NAMALWA (cell line): ENCODE measurements at regions not wholly inside any gene's neighbourhood (a gene's known extent, or its start where the extent isn't known, plus 50 kb on each side); places are given as distances from the start of the nearest gene placed in this dataset.
"Not testable (repeated sequence)": the region's sequence is repeated elsewhere in the genome, so short reads cannot be mapped to it uniquely, and the experiment has no call there.

ENCODE experiments used
- DNase-seq: peaks from one replicate; pipeline ENCODE4 v3.0.0-alpha.2; 2015; ENCODE audit warnings: low spot score

DNA sequence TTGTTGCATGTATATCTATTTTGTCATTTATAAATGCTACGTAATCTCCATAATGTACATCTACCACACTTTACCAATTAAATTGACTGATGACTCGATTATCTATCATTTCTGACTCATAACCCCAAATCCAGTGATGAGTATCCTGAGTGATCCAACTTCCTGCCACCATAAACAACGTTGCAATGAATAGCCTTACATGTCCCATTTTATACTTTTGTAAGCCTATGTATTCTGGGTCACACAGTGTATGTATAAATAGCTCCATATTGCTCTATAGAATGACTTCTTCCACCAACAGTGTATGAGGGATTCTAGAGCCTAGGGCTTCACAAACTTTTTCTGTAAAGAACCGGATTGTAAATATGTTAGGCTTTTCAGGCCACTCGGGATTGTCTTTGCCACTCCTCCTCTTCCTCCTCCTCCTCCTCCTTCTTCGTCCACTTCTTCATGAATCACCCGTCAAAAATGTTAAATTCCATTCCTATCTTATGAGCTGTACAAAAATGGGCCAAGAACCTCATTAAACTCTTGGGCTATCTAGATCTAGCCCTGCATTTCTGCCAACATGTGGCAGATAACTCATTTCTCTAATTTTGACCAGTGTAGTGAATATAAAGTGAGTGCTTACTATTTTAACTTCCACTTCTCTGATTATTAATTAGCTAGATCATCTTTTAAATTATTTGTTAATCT is 672.2 kb upstream of the AMOT start:
- DNase-seq, result no peak

DNA sequence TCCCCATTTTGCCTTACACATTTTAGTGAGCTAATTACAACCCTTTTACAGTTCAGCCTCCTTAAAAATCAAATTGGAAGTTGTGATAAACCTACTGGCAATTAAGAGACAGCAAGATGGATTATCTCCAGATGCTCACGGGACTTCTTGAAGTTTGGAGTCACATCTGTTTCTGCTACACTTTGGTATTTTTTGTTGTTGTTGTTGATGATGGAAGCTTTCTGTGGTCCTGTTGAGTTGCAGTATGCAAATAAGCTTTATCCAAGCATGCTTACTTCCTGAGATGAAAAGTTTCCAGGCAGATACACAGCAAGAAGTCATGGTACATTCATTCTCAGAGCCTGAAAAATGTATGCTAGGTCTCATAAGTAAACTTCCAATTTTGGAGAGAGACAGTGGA is 670.0 kb upstream of the AMOT start:
- DNase-seq, result no peak

DNA sequence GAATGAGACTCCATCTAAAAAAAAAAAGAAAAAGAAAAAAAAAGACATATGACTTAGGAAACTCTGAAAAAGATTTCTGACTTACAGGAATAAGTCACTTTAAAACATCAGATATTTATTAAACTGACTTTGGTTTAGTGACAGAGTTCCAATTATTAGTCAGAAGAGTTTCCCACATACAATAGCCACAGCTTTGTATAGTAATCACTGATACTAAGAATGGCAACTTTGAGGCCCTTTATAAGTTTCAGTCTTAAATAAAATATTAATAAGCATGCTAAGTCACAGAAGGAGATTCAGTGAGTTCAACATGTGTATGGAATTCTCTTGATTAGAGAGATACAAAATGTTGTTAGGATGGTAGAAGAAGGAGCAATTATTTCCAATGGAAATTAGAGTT is 652.3 kb upstream of the AMOT start:
- DNase-seq, result no peak

DNA sequence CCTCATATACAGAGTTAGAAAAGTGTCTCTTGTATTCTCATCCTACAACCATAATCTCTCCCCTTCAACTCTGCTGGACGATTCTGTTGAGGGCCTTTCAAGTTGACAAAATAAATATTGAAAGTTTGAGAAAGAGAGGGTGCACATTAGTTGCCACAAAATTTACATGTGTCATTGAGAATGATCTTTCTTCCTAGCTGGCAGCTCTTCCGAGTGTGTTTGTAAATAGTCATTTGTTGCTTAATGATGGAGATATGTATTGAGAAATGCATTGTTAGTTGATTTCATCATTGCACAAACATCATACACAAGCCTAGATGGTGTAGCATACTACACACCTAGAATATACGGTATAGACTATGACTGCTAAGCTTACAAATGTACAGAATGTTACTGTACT is 632.8 kb upstream of the AMOT start:
- no peak for DNase-seq

DNA sequence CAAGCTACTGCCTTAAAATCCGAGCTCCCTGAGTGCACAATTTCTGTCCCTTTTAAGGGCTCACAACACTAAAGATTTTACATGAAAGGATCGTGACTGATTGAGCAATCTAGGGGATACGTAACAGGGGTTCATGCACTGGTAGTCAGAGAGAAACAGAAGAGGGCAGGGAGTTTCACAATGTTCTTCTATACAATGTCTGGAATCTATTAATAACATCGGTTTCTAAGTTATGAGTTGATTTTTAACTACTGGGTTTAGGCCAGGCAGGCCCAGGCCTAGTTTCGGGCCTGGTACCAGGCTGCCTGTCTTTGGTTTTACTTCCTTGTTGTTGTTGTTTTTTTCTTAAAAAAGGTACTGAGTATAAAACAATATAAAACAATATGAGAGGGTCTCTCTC is 632.4 kb upstream of the AMOT start:
- not testable (repeated sequence) for DNase-seq

DNA sequence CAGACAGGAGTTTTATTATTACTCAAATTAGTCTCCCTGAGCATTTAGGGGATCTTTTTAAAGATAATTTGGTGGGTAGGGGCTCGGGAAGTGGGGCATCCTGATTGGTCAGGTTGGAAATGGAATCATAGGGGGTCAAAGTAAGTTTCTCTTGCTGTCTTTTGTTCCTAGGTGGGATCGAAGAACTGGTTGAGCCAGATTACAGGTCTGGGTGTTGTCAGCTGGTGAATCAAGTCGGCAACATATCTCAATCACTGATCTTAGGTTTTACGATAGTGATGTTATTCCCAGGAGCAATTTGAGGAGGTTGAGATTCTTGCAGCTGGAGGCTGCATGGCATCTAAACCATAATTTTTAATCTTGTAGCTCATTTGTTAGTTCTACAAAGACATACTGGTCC is 629.5 kb upstream of the AMOT start:
- no peak for DNase-seq

DNA sequence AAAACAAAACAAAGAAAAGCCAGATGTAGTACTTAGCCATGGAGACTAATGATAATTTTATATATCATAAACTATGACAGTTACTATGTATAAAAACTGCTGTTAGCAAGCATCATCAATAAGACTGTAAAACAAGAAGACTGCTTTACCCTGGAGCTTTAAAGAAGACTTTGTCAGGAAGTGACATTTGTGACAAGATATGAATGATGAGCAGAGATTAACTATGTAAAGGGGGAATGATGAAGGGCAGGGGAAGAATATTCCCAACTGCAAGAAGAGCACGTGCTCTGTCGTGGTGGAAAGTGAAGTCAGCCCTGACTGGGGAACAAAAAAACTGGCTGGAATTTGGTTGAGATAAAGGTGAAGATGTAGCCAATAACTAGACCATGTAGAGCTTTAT is 617.1 kb upstream of the AMOT start:
- DNase-seq, result no peak

DNA sequence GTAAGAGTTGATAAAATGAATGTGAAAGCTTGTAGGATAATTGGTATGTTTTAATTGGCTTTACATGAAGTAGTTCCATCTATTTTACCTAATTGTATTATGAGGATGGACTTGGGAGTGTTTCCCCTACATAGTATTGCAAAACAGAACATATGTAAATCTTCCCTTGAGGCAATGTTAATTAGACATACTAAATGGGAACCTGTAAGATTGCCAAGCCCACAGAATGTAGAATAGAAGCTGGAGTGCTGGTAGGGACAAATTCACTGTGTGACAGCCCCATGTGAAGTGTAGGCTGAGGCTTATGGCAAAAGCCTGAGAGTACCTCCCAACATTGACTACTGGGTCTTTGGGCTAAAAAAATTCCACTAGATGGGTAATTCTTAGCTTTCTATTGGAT is 615.0 kb upstream of the AMOT start:
- DNase-seq, result no peak

DNA sequence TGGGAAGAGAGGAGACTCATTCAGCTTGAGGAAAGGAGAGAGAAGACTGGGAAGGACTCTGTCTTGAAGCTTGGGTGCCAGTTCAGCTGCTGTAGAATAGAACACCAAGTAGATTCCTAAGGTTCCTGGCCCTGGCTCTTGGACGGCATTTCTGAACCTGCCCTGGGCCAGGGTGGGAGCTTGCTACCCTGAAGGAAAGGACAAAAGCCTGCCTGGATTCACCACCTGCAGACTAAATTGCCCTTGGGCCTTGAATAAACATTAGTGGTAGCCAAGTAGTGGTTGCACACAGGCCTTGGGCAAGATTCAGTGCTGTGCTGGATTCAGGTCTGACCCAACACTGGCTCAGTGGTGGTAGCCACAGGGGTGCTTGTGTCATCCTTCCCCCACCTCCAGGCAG is 588.4 kb upstream of the AMOT start:
- DNase-seq, result no peak

DNA sequence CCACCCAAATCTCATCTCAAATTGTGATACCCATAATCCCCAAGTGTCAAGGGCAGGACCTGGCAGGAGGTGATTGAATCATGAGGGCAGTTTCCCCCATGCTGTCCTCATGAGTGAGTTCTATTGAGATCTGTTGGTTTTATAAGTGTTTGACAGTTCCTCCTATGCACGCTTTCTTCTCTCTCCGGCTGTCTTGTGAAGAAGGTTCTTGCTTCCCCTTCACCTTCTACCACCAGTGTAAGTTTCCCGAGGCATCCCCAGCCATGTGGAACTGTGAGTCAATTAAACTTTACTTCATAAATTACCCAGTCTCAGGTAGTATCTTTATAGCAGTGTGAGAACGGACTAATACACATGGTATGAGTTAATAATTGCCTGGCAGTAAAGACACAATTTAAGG is 581.7 kb upstream of the AMOT start:
- DNase-seq, result no peak

DNA sequence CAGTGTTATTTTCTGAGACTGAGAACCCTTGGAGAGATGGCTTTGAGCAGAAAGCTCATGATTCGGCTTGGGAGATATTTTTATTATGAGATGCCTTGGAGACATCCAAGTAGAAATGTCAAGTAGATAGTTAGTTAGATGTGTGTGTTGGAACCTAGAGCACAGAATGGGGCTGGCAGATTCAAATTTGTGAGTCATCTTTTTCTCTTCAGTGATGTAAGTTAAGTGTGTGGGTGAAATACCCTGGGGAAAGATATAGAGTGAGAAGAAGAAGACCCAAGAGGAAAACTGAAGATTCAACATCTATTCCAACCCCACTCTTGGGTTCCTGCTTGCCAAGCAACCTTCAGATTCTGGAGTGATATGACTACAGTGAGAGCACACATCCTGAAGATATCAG is 580.8 kb upstream of the AMOT start:
- DNase-seq, result no peak

DNA sequence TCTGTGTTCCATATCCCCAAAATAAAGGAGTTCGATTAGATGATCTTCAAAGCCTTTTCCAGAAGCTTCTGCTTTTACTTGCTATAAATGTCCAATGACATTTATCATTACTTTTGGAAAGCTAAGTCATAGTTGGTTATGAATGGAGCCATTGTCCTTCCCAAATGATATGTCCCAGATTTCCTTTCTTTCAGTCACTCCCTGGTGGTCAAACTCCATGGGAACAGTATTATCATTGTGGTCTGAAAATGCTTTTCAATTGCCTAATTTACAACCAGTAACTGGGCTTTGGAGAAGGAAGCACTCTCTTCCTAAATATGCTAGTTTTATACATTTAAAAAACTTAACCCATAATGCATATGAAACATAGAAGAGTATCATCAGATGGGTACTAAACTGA is 571.5 kb upstream of the AMOT start:
- no peak for DNase-seq

DNA sequence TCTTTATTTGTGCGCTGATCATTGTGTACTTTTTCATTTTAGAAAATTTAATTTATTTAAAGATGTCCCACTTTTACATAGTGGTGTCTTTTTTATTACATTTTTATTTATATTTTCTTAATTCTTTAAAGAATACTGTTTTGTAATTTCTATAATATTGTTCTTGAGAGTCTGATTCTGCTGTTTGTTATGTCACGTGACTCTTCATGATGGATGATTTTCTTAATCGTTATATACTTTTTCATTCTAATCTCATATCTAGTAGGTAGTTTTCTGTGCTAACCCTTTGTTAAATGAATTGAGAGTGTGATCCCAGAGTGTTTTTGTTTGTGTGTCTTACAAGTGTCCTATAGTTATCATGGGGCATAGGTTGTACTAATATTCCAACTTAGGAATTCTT is 568.2 kb upstream of the AMOT start:
- DNase-seq, result no peak

DNA sequence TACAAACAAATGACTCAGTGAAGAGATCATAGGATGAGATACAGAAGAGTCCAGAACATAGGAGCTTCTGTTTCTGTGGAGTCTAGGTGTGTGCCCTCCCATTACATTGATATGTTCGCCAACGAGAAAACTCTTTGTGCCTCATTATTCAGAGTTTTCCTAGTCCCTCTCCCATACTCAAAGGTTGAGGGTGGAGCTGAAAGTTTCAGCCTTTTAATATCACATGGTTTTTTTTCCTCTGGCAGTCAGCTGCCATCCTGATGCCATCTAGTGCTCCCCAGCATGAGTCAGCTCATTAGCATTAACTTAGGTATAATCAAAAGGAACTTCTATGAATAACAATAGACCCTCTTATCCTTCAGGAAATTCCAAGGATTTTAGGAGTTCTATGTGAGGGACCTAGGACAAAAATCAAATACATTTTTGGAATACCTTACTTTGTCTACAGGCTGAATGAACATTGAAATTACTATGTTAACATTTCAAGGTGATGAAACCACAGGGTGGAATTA is 559.6 kb upstream of the AMOT start:
- no peak for DNase-seq

DNA sequence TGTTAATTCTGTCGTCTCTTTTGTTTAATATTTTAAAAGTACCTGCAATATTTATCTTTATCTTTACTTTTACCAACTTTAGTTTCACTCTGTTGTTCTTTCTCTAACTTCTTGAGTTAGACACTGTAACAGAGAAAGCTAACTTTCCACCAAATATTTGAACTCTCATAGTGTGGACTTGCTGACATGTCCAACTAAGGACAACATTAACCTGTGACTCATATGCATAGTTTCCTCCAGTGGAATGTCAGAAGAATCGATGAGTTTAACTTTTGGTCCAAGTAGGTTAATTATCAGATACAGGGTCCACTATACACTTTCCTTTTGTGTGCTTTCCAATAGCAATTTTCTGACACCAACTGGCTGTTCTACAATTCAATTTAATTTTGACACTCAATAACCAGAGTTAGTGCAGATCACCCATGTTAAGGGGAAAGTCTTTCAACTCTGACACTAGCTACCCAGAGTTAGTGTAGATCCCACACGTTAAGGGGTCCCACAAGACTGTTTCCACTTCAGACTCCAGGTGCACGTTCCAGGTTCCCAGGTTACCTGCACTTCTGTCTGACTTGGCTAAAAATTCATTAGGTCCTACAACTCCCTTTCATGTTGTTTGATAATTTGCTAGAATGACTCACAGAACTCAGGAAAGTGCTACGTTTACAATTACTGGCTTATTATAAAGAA is 559.0 kb upstream of the AMOT start:
- DNase-seq, result no peak

DNA sequence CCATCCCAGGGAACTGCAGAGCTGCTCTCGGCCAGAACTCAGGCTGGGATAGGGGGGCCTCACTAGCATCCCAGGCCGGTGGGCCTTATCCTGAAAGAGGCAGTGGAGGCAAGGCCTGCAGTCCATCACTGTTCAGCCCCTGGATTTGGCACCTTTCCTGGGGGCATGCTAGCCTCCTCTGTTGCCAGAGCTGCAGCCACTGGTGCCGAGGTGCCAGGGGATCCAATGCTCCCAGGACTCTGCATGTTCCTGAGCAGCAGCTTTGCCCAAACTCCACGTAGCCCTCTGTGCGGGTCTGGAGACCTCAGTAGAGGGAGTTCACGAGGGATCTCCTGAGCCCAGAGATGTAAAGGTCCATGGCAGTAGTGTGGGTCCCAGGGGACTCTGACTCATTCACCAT is 551.7 kb upstream of the AMOT start:
- DNase-seq, result no peak

DNA sequence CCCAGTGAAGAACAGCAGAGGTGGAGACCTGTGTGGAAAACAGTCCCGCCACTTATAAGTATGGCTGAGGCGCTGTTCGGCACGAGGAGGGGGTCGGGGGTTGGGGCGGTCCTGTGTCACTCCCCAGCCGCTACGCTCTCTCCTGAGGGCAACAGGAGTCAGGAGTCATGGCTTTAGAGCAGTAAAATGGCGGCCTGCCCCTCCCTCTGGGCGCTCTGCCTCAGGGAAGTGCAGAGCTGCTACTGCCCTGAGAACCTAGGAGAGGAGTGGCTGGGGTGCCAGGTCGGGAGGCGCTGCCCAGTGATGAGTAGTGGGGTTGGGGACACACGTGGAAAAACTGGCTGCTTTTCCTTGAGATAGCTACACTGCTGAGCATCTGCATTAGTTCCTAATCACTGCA is 551.2 kb upstream of the AMOT start:
- DNase-seq, result no peak

DNA sequence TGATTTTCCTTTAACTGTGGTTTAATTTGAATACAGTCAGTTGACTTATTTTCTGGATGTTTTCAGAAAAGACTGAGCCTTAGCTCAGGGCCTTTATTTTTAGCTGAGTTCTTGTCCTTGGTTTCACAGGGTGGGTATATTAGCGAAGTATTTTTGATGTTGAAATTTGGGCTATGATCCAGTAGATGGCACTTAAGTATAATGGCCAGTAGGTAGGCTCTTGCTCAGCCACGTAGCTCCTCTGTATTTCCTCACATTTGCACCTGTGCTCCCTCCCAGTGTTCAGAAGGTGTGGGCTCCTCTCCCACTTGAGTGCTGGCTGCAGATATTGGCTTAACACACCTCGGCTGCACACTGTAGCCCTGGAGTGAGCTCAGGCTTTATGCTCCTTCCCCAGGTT is 549.9 kb upstream of the AMOT start:
- DNase-seq, result no peak

DNA sequence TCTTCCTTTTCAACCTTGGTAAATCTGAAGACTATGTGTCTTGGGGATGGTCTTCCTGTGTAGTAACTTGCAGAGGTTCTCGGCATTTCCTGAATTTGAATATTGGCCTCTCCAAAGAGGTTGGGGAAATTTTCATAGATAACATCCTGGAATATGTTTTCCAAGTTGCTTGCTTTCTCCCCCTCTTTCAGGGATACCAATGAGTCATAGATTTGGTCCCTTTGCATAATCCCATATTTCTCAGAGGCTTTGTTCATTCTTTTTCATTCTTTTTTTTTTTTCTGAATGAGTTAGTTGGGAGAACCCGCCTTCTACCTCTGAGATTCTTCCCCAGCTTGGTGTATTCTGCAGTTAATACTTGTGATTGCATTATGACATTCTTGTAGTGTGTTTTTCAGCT is 549.2 kb upstream of the AMOT start:
- no peak for DNase-seq

DNA sequence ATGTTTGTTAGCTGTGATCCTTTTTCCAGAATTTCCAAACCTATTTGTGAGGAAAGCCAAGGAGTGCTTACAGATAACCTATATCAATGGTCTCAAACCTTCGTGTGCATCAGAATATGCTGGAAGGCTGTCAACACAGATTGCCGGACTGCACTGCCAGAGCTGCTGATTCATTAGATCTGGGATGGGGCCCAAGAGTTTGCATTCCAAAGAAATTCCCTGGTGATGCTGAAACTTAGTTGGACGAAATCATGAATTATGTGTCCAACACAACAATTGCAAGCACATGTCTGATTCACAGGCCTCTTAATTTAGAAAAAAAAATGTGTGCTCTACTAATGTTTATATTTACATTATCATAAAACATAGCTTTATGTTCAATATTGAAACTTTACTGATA is 544.0 kb upstream of the AMOT start:
- no peak for DNase-seq

DNA sequence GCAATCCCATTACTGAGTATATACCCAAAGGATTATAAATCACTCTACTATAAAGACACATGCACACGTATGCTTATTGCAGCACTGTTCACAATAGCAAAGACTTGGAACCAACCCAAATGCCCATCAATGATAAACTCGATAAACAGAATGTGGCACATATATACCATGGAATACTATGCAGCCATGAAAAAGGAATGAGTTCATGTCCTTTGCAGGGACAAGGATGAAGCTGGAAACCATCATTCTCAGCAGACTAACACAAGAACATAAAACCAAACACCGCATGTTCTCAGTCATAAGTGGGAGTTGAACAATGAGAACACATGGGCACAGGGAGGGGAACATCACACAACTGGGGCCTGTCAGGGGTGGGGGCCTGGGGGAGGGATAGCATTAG is 532.8 kb upstream of the AMOT start:
- DNase-seq, result not testable (repeated sequence)

DNA sequence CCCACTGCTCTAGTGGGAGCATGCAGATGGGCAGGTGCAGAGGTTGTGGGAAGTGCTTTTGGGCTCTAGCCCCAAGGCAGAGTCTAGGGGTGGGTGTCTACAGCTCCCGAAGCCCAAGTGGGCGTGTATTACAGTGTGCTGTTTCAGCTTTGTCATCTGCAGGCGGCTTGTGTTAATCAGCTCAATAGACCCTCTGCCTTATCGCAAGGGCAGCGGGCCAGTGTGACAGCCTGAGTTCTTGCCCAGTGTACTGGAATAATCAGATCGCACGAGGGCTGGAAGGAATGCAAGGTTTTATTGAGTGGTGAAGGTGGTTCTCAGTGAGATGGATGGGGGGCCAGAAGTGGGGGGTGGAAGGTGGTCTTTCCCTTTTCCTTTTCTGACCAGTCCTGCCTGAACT is 529.4 kb upstream of the AMOT start:
- DNase-seq, result no peak

DNA sequence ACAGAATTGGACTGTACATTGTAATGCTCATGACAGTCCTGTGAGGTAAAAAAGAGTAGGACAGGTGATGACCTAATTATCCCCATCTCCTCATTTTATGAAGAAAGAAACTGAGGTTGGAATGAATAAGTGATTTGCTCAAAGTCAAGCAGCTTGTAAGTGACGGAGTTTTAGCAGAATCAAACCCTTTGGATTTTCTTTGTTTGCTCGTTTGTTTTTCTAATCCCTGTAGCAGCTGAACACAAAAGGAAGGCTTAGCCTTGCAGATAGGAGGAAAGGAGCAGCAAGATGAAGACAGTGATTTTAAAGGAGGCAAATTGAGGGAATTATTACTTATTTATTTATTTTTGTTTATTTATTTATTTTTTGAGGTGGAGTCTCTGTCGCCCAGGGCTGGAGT is 528.4 kb upstream of the AMOT start:
- no peak for DNase-seq

DNA sequence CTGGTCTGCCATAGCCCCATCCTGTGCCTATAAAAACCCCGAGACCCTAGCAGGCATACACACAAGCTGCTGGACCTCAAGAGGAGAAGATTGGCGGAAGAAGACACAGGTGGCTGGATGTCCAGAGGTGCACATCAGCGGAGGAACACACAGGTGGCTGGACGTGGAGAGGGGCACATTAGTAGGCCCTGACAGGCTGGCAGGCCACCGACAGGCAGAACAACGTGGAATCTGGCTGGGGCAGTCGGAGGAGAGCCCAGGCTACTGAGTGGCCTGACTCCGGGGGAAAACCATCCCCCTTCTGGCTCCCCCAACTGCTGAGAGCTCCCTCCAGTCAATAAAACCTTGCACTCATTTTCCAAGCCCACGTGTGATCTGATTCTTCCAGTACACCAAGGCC is 512.5 kb upstream of the AMOT start:
- DNase-seq, result no peak
